Choroid plexus epithelial cell (primary cell): ENCODE measurements at regions not wholly inside any gene's neighbourhood (a gene's known extent, or its start where the extent isn't known, plus 50 kb on each side); places are given as distances from the start of the nearest gene placed in this dataset.

Experiments used
- DNase-seq: peaks from one replicate; pipeline ENCODE4 v3.0.0-alpha.2; 2010; ENCODE audit warnings: low read depth
- H3K4me3 ChIP-seq: 2 replicates; pipeline ENCODE4 v1.5.1; 2011; ENCODE audit warnings: low read depth, mild to moderate bottlenecking, control low read depth, low read length, moderate library complexity
- CTCF ChIP-seq: conservative IDR thresholded peaks from 2 replicates; pipeline ENCODE4 v1.5.1; 2011; ENCODE audit warnings: low read depth, mild to moderate bottlenecking, control low read depth, inconsistent platforms, low read length, moderate library complexity

- no peak for TF ChIP-seq CTCF
- no peak for DNase-seq
- no peak overlapping the region for H3K4me3 ChIP-seq
Observed at GRCh38 chr12:43165351-43165750, 386.7 kb downstream of the ADAMTS20 start.

GRCh38 chr12:43162138-43162537 lies 389.9 kb downstream of the ADAMTS20 start:
- no peak for DNase-seq
- no peak for TF ChIP-seq CTCF
- H3K4me3 ChIP-seq: no peak overlapping the region

- DNase-seq: no peak
- no peak for TF ChIP-seq CTCF
- H3K4me3 ChIP-seq: no peak overlapping the region
Observed at GRCh38 chr12:43159506-43159905, 392.5 kb downstream of the ADAMTS20 start.

GRCh38 chr12:43158126-43158525 lies 393.9 kb downstream of the ADAMTS20 start:
- no peak for TF ChIP-seq CTCF
- no peak for DNase-seq
- H3K4me3 ChIP-seq: no peak overlapping the region

GRCh38 chr12:43155376-43155775 lies 396.6 kb downstream of the ADAMTS20 start:
- DNase-seq: no peak
- H3K4me3 ChIP-seq: no peak overlapping the region
- TF ChIP-seq CTCF: no peak

GRCh38 chr12:43154498-43155045 lies 397.4 kb downstream of the ADAMTS20 start:
- H3K4me3 ChIP-seq: no peak overlapping the region
- DNase-seq: no peak
- TF ChIP-seq CTCF: no peak

GRCh38 chr12:43151441-43151981 lies 400.5 kb downstream of the ADAMTS20 start:
- TF ChIP-seq CTCF: no peak
- no peak for DNase-seq

More at GRCh38 chr12:43151441-43151981, 400.5 kb downstream of the ADAMTS20 start:
- no peak overlapping the region for H3K4me3 ChIP-seq
